H9 (cell line): ENCODE measurements at regions not wholly inside any gene's neighbourhood (a gene's known extent, or its start where the extent isn't known, plus 50 kb on each side); places are given as distances from the start of the nearest gene placed in this dataset.
A peak's percentile ranks its signal among the peaks of the same experiment; 100 is the strongest.

Experiments
- DNase-seq: peaks from one replicate; pipeline ENCODE4 v3.0.0-alpha.2; 2017
- H2AFZ ChIP-seq: one replicate; pipeline ENCODE4 v1.6.1; 2013; ENCODE audit warnings: mild to moderate bottlenecking, low read length, control low read depth, moderate library complexity
- H2AK5ac ChIP-seq: 2 replicates; pipeline ENCODE4 v1.6.1; 2013; ENCODE audit warnings: low read length, control low read depth, mixed read lengths; ENCODE audit not compliant: insufficient read length
- H2BK120ac ChIP-seq: one replicate; pipeline ENCODE4 v1.6.1; 2013; ENCODE audit warnings: low read depth, mild to moderate bottlenecking, low read length, control low read depth, inconsistent platforms; ENCODE audit not compliant: poor library complexity, severe bottlenecking
- H2BK12ac ChIP-seq: 2 replicates; pipeline ENCODE4 v1.6.1; 2013; ENCODE audit warnings: low read length, control low read depth, mixed read lengths, low read depth; ENCODE audit not compliant: insufficient read length
- H2BK15ac ChIP-seq: 2 replicates; pipeline ENCODE4 v1.6.1; 2013; ENCODE audit warnings: low read depth, low read length, control low read depth
- H2BK20ac ChIP-seq: one replicate; pipeline ENCODE4 v1.6.1; 2013; ENCODE audit warnings: low read depth, mild to moderate bottlenecking, low read length, control low read depth, inconsistent platforms; ENCODE audit not compliant: poor library complexity, severe bottlenecking
- H2BK5ac ChIP-seq: 2 replicates; pipeline ENCODE4 v1.6.1; 2013; ENCODE audit warnings: low read length, control low read depth, mixed read lengths; ENCODE audit not compliant: insufficient read length
- H3K14ac ChIP-seq: 2 replicates; pipeline ENCODE4 v1.6.1; 2013; ENCODE audit warnings: low read length, control low read depth; ENCODE audit not compliant: insufficient read depth
- H3K18ac ChIP-seq: 2 replicates; pipeline ENCODE4 v1.6.1; 2013; ENCODE audit warnings: low read depth, mild to moderate bottlenecking, mixed read lengths, low read length, control low read depth; ENCODE audit not compliant: insufficient read length
- H3K23ac ChIP-seq: 2 replicates; pipeline ENCODE4 v1.6.1; 2013; ENCODE audit warnings: low read length, control low read depth, mixed read lengths, low read depth; ENCODE audit not compliant: insufficient read length
- H3K23me2 ChIP-seq: 2 replicates; pipeline ENCODE4 v1.6.1; 2013; ENCODE audit warnings: low read depth, mild to moderate bottlenecking, mixed read lengths, low read length, control low read depth; ENCODE audit not compliant: insufficient read length, poor library complexity, severe bottlenecking
- H3K27ac ChIP-seq: 2 replicates; pipeline ENCODE4 v1.5.1; 2013; ENCODE audit warnings: low read length, control low read depth, mixed read lengths, low read depth; ENCODE audit not compliant: insufficient read length
- H3K27me3 ChIP-seq: 2 replicates; pipeline ENCODE4 v1.6.1; 2013; ENCODE audit warnings: low read length, control low read depth, inconsistent platforms; ENCODE audit not compliant: insufficient read depth
- H3K4ac ChIP-seq: 2 replicates; pipeline ENCODE4 v1.6.1; 2013; ENCODE audit warnings: low read depth, mild to moderate bottlenecking, control low read depth, inconsistent platforms, low read length, moderate library complexity
- H3K4me1 ChIP-seq: 2 replicates; pipeline ENCODE4 v1.6.1; 2013; ENCODE audit warnings: low read length, control low read depth, inconsistent platforms; ENCODE audit not compliant: insufficient read depth
- H3K4me2 ChIP-seq: 2 replicates; pipeline ENCODE4 v1.6.1; 2013; ENCODE audit warnings: low read length, control low read depth, mixed read lengths; ENCODE audit not compliant: insufficient read length, insufficient read depth
- H3K56ac ChIP-seq: 2 replicates; pipeline ENCODE4 v1.6.1; 2013; ENCODE audit warnings: low read depth, mild to moderate bottlenecking, mixed read lengths, low read length, control low read depth; ENCODE audit not compliant: insufficient read length
- H3K79me1 ChIP-seq: 2 replicates; pipeline ENCODE4 v1.6.1; 2013; ENCODE audit warnings: low read depth, mild to moderate bottlenecking, moderate library complexity, low read length, control low read depth, inconsistent platforms; ENCODE audit not compliant: insufficient read depth, poor library complexity, severe bottlenecking
- H3K79me2 ChIP-seq: 2 replicates; pipeline ENCODE4 v1.6.1; 2013; ENCODE audit warnings: low read length, control low read depth, inconsistent platforms; ENCODE audit not compliant: insufficient read depth
- H3K9ac ChIP-seq: 2 replicates; pipeline ENCODE4 v1.6.1; 2013; ENCODE audit warnings: low read length, control low read depth, mixed read lengths; ENCODE audit not compliant: insufficient read length; ENCODE audit errors: extremely low read depth
- H3K9me3 ChIP-seq: one replicate; pipeline ENCODE4 v1.6.1; 2013; ENCODE audit warnings: low read depth, low read length, inconsistent platforms; ENCODE audit not compliant: control insufficient read depth
- H3T11ph ChIP-seq: one replicate; pipeline ENCODE4 v1.6.1; 2013; ENCODE audit warnings: mild to moderate bottlenecking, low read length, control low read depth, inconsistent platforms
- H4K20me1 ChIP-seq: one replicate; pipeline ENCODE4 v1.6.1; 2013; ENCODE audit not compliant: control insufficient read depth, insufficient read length, insufficient read depth
- H4K5ac ChIP-seq: 2 replicates; pipeline ENCODE4 v1.6.1; 2013; ENCODE audit warnings: low read depth, mild to moderate bottlenecking, mixed read lengths, low read length, control low read depth; ENCODE audit not compliant: insufficient read length
- H4K8ac ChIP-seq: replicated peaks from 2 replicates; pipeline ENCODE4 v1.6.1; 2013; ENCODE audit warnings: low read length, control low read depth, mixed read lengths, low read depth; ENCODE audit not compliant: insufficient read length
- H4K91ac ChIP-seq: 2 replicates; pipeline ENCODE4 v1.6.1; 2013; ENCODE audit warnings: low read depth, mild to moderate bottlenecking, moderate library complexity, mixed read lengths, low read length, control low read depth; ENCODE audit not compliant: insufficient read length
- H3K27ac Mint-ChIP-seq, 3 experiments: 2 replicates in 2 of 3; 3 replicates in 1 of 3; pipeline ENCODE4 v1.8.0; 2020 to 2021; ENCODE audit warnings: mixed read lengths in 3 of 3, mild to moderate bottlenecking in 1 of 3, moderate library complexity in 1 of 3
- H3K27me3 Mint-ChIP-seq: 2 replicates; pipeline ENCODE4 v1.8.0; 2021; ENCODE audit warnings: low read depth, mild to moderate bottlenecking, moderate library complexity, mixed read lengths
- H3K36me3 Mint-ChIP-seq, 3 experiments: 2 replicates in 2 of 3; 3 replicates in 1 of 3; pipeline ENCODE4 v1.8.0; 2020 to 2021; ENCODE audit warnings: low read depth in 3 of 3, mixed read lengths in 3 of 3; ENCODE audit not compliant: insufficient read depth in 1 of 3
- H3K4me1 Mint-ChIP-seq, 2 experiments: 2 replicates each; pipeline ENCODE4 v1.8.0; 2020; ENCODE audit warnings: mixed read lengths in 2 of 2
- H3K4me3 Mint-ChIP-seq, 2 experiments: 2 replicates in 1 of 2; 3 replicates in 1 of 2; pipeline ENCODE4 v1.8.0; 2020 to 2021; ENCODE audit warnings: mild to moderate bottlenecking in 2 of 2, mixed read lengths in 2 of 2, moderate library complexity in 1 of 2
- H3K9me3 Mint-ChIP-seq, 2 experiments: 2 replicates in 1 of 2; 3 replicates in 1 of 2; pipeline ENCODE4 v1.8.0; 2020; ENCODE audit warnings: mild to moderate bottlenecking in 2 of 2, mixed read lengths in 2 of 2, moderate library complexity in 1 of 2
- WGBS: extraction: QIAGEN DNeasy Blood & Tissue Kit; methylation state at CpG from one replicate; pipeline ENCODE4 v1.1.7; 2013; ENCODE audit warnings: missing lambda C conversion rate, low lambda C conversion rate, mixed read lengths; ENCODE audit not compliant: insufficient read length; ENCODE audit errors: extremely low coverage; 5-methylcytosine and 5-hydroxymethylcytosine counted together
- TF ChIP-seq, protein P1 (sequence below): fragments of 200-600 bp; sonication (generic); conservative IDR thresholded peaks from 3 replicates; pipeline ENCODE4 v1.8.0; 2021; ENCODE audit warnings: antibody characterized with exemption, mild to moderate bottlenecking

DNA sequence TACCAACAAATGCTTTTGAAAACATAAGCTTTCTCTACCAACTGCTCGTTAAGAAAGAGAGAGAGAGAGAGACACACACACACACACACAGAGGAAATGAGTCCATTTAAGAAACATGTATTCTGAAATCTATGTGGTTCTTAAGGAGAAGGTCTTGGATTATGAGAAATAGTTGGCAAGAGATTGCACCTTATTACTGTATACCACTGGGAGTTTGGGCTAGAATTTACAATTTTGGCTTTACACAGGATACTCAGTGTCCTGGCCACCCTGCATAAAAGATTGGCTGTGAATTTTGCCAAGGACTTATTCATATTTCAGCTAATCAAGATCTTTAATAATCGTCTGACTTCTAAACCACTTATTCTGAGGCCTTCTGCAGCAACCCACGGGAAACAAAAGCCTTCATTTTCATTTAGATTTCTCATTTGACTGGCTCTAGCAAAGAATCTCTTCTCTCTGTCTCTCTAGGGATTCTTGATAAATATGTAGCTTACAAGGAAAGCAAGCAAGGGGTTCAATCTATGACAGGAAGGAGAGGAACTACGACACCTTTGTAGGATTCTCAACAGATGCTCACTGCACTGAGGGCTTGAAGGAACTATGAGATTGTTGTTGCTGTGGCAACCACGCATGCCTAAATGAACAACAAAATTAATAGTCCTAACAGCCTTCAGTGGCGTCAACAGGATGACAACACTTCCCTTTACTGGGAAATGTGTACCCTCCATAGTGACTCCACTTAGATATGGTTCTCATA lies 75.3 kb upstream of the GNAO1 start:
- no peak overlapping the region for H3K4me2 ChIP-seq
- H2AK5ac ChIP-seq, result no peak overlapping the region
- H3K79me2 ChIP-seq, result no peaks in the 10 kb centered on the region
- no peak overlapping the region for H3K14ac ChIP-seq
- WGBS, result no CpG with 5 or more reads among the region's 6 CpGs
- no peak for DNase-seq
- no peaks in the 10 kb centered on the region for H4K20me1 ChIP-seq
- no peak overlapping the region for H2BK5ac ChIP-seq
- peak overlapping the region in 1 of 2 experiments; percentile 30; a peak in 3 of 5 replicates for H3K4me3 Mint-ChIP-seq
- TF ChIP-seq, protein P1, sequence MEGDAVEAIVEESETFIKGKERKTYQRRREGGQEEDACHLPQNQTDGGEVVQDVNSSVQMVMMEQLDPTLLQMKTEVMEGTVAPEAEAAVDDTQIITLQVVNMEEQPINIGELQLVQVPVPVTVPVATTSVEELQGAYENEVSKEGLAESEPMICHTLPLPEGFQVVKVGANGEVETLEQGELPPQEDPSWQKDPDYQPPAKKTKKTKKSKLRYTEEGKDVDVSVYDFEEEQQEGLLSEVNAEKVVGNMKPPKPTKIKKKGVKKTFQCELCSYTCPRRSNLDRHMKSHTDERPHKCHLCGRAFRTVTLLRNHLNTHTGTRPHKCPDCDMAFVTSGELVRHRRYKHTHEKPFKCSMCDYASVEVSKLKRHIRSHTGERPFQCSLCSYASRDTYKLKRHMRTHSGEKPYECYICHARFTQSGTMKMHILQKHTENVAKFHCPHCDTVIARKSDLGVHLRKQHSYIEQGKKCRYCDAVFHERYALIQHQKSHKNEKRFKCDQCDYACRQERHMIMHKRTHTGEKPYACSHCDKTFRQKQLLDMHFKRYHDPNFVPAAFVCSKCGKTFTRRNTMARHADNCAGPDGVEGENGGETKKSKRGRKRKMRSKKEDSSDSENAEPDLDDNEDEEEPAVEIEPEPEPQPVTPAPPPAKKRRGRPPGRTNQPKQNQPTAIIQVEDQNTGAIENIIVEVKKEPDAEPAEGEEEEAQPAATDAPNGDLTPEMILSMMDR, result no peak
- H4K91ac ChIP-seq, result no peak overlapping the region
- no peak overlapping the region for H3K9ac ChIP-seq
- H2BK120ac ChIP-seq, result no peak overlapping the region
- no peak overlapping the region for H3K18ac ChIP-seq
- peaks cover 38 to 44% of the 10 kb centered on the region in 2 experiments for H3K4me1 Mint-ChIP-seq
- no peak overlapping the region for H3T11ph ChIP-seq
- peaks cover 8% of the 10 kb centered on the region; the same call in 1 of the 2 replicates for H3K4me1 ChIP-seq
- no peaks in the 10 kb centered on the region for H3K27me3 ChIP-seq
- H3K9me3 ChIP-seq, result no peaks in the 10 kb centered on the region
- H3K79me1 ChIP-seq, result no peaks in the 10 kb centered on the region
- H3K4ac ChIP-seq, result no peak overlapping the region
- H2BK20ac ChIP-seq, result no peak overlapping the region
- no peak overlapping the region for H2AFZ ChIP-seq
- no peak overlapping the region for H3K27ac ChIP-seq
- peak overlapping the region in 1 of 3 experiments; percentile 78; a peak in 2 of 7 replicates for H3K27ac Mint-ChIP-seq
- no peak overlapping the region for H4K8ac ChIP-seq
- H3K23me2 ChIP-seq, result no peaks in the 10 kb centered on the region
- H2BK15ac ChIP-seq, result no peak overlapping the region
- H3K23ac ChIP-seq, result no peak overlapping the region
- no peak overlapping the region for H3K56ac ChIP-seq
- peaks cover 4% of the 10 kb centered on the region; the same call in 1 of the 2 replicates for H3K27me3 Mint-ChIP-seq
- no peak overlapping the region for H4K5ac ChIP-seq
- H2BK12ac ChIP-seq, result no peak overlapping the region
- no peaks in the 10 kb centered on the region; a peak in 1 of 7 replicates for H3K36me3 Mint-ChIP-seq
- no peaks in the 10 kb centered on the region for H3K9me3 Mint-ChIP-seq
